RCC 7860 (cell line): ENCODE measurements at regions not wholly inside any gene's neighbourhood (a gene's known extent, or its start where the extent isn't known, plus 50 kb on each side); places are given as distances from the start of the nearest gene placed in this dataset.
"Not testable (repeated sequence)": the region's sequence is repeated elsewhere in the genome, so short reads cannot be mapped to it uniquely, and the experiment has no call there.

Experiments used
- DNase-seq: peaks from one replicate; pipeline ENCODE4 v3.0.0-alpha.2; 2015; ENCODE audit warnings: low spot score
- FAIRE-seq: peaks from 2 replicates; lab custom pipeline; 2012; peaks lifted over from hg19 to GRCh38; lab: Jason Lieb, UNC

DNA sequence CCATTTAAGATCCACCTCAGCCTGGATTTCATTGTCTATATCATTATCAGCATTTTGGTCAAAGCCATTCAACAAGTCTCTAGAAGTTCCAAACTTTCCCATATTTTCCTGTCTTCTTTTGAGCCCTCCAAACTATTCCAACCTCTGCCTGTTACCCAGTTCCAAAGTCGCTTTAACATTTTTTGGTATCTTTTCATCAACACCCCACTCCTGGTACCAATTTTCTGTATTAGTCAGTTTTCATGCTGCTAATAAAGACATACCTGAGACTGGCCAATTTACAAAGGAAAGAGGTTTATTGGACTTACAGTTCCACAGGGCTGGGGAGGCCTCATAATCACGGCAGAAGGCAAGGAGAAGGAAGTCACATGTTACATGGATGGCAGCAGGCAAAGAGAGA, 982.9 kb downstream of the TAF11L14 start:
- FAIRE-seq, DNase-seq: not testable (repeated sequence)

- FAIRE-seq (no peak), DNase-seq (no peak)
These were observed 996.3 kb downstream of the TAF11L14 start for GRCh38 chr5:18630458-18631045.

GRCh38 chr5:18652404-18653215, 1018.4 kb downstream of the TAF11L14 start:
- no peak for FAIRE-seq
- no peak for DNase-seq

DNA sequence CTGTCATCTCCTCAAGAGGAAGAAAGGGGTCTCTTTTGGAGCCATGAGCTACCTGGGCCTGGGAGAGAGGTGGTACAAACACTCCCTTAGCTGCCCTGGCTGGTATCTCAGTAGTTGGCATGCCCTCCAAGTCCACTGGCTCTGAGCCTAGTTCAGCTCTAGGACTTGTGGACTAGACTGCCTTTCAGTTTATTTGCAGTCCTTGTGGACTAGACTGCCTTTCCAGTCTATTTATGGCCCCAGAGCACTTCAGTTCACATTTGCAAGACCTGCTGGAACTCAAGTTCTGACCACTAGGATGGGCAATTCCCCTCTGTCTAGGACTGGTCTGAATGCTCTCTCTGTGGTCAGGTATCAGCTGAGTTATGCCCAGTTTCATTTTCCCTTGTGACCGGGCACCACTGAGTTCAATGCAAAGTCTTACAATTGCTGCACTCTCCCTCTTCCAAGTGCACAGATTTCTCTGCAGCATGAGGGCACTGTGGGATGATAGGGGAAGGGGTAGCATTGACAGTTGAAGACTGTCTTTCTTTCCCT, 1019.0 kb downstream of the TAF11L14 start:
- FAIRE-seq: no peak
- DNase-seq: no peak

DNA sequence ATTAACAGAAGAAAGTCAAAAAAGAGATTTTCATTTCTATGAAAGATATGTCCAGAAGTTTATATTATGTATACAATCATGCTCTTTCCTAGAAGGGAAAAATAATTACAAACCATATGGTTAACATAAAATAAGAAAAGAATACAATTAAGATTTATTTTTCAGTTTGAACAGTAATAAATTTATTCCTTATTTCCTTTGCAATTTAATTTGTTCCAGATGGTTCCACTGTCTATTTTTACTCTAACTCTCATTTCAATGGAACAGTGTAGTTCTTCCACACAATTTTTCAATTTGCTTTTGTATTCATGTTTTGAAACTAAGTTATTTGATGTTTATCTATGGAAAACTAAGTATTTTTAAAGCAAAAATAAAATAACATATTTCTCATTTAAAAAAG, 1026.3 kb downstream of the TAF11L14 start:
- DNase-seq (no peak), FAIRE-seq (no peak)

DNA sequence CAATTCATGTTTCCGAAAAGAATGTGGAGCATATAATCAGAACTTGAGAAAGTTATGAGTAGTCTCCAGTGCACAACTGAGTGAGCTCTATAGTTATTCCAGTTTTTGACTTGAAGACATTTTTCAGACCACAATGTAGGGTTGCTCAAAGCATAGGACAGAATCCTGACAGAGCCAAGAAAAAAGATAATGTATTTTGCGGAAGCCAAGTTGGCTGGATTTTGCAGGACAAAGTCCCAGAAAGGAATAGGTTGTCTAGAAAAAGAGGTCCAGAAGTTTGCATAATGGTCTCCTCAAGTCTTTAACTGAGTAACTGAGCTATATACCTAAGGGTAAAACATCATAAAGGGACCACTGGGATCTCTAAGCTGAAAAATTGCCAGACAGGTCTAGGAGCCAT, 1028.0 kb downstream of the TAF11L14 start:
- DNase-seq (no peak), FAIRE-seq (no peak)

- FAIRE-seq, DNase-seq: not testable (repeated sequence)
These were observed 1040.0 kb downstream of the TAF11L14 start for GRCh38 chr5:18674212-18674611.

DNA sequence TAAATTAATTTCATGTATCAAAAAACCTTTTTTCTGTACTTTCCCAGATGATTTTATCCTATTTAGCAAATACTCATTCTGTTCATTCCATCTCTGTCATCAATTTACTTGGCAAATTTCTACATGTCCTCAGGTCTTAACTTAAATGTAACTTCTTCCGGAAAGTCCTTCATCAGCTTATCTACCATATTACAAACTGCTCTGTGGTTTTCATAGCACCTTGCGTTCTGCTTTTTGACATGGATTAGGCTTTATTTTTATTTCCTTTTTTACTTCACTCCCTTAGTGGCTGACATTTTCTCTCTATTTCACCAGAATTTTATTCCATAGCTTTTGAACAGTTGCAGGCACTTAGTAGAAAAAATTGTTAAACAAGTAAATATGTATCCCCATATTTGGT, 1040.8 kb downstream of the TAF11L14 start:
- FAIRE-seq: no peak
- DNase-seq: no peak

- FAIRE-seq (no peak), DNase-seq (no peak)
These were observed 1052.0 kb downstream of the TAF11L14 start for GRCh38 chr5:18686253-18686652.

DNA sequence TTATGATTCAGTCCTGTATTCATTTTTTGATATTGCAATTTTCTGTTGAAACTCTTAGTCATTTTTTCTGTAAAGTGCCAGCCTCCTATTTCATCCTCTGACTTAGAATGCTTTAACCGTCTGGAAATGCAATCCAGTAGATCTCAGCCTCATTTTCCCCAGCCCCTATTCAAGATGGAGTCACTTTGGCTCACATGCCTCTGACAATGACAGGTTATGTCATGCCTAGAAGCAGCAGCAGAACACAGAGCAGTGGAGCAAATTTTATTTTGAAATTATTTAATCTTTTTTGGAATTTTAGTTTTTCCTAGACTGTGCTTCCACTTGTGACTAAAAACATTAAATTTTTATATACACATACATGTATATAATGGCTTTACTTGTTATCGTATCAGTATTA, 1053.2 kb downstream of the TAF11L14 start:
- DNase-seq (no peak), FAIRE-seq (no peak)

- FAIRE-seq: no peak
- no peak for DNase-seq
These were observed 1065.4 kb downstream of the TAF11L14 start for GRCh38 chr5:18699681-18700080.

DNA sequence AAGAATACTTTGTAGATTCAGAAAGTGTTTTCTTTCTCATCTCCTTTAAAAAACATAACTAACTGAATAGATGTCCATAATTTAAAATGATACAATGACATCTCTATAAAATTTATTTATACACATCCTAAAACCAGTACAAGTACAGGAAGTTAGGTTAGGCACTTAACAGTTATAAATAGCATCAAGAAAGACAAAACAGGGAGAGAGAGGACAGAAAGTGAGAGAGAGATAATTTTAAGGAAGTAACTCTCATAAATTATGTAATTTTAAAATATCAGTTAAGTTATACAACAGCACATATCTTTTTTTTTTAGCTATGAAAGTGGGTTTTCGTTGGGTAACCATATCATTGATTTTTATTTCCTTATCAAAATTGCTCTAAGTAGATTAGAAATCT, 1068.6 kb downstream of the TAF11L14 start:
- FAIRE-seq (no peak), DNase-seq (no peak)

GRCh38 chr5:18712936-18713485, 1078.8 kb downstream of the TAF11L14 start:
- no peak for FAIRE-seq

DNA sequence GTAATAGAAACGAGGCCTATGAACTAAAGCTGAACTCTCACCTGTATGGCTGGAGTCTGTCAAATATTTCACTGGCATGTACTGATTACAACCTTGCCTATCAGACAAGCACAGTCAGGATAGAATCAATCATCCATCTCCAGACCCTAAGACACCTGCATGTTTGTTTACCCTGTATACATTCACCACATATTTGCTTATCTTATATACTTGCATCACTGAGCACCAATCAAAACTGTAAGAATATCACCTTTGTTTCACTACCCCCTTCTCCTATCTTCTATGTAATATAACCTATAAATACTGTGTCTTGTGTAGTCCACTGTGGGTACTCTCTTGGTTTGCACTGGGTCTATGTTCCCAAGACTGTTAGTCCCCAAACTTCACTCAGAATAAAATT, 1085.7 kb downstream of the TAF11L14 start:
- FAIRE-seq (no peak), DNase-seq (no peak)

More at GRCh38 chr5:18712936-18713485, 1078.8 kb downstream of the TAF11L14 start:
- no peak for DNase-seq

DNA sequence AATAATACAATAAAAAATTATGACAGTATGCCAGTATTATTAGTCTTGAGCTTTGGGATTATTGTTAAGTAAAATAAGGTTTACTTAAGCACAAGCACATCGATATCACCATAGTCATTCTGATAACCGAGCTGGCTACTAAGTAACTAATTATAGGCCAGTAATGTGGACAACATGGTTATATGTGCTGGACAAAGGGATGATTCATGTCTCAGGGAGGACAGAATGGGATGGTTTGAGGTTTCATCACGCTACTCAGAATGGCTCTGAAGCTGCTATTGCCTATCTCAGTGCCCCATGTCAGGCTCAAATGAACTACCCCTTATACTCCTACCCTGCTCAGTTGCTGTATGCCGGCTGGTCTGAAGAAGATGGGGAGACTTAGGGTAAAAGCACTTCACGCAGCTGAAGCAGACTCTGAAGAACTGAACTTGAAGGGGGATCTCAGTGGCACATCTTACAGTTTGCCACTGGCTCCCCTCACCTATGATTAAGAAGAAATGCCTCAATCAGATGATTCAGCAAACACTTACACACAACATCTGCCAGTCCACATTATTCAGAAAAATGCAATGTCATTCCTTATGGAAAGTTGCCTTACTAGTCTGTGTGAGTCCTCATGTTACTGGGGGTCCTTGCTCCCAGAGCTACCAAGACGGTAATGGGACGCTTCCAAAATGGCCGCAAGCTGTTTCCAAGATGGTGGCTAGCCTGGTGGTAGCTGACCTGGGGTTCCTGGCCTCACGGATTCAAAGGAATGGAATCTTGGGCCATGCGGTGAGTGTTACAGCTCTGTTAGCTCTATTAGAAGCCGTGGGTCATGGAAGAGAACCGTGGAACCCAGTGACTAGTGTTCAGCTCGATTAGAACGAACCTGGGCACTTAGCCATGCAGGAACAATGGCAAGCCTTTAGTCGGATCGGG, 1098.6 kb downstream of the TAF11L14 start:
- DNase-seq: peak; percentile 91
- FAIRE-seq: peak; percentile 98

- FAIRE-seq: no peak
- no peak for DNase-seq
These were observed 1101.8 kb downstream of the TAF11L14 start for GRCh38 chr5:18736051-18736398.

GRCh38 chr5:18736736-18737135, 1102.5 kb downstream of the TAF11L14 start:
- DNase-seq, FAIRE-seq: not testable (repeated sequence)

GRCh38 chr5:18740301-18740700, 1106.0 kb downstream of the TAF11L14 start:
- FAIRE-seq: peak; percentile 60
- no peak for DNase-seq

DNA sequence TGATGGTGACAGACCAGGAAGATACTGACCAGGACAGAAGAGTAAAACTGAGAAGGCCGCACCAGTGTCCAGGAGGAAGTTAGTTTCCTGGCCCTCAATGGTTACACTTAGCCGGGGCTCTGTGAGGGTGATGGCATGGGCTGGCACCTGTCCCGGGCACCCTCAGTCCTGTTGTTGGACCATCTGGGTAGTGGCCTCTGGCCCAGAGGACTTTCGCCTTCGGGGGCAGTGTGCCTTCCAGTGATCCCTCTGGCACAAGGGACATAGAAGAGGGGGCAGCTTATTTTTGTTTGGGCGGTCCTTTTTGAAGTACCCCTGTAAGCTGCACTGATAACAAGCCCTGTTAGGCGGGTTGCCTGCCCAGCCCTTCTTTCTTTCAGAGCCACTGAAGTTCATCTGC, 1108.6 kb downstream of the TAF11L14 start:
- no peak for DNase-seq
- no peak for FAIRE-seq

GRCh38 chr5:18744441-18744840, 1110.2 kb downstream of the TAF11L14 start:
- DNase-seq (peak; percentile 18), FAIRE-seq (no peak)
